Esophagus mucosa (tissue), 1 donor: ENCODE measurements at regions not wholly inside any gene's neighbourhood (a gene's known extent, or its start where the extent isn't known, plus 50 kb on each side); places are given as distances from the start of the nearest gene placed in this dataset.

Experiments
- ATAC-seq: fragments of 200-7000 bp; cut with Tn5 transposase; one replicate; pipeline ENCODE4 v1.9.1; 2020
- donor health status: DM: yes; HTN: yes; CAD: no.

DNA sequence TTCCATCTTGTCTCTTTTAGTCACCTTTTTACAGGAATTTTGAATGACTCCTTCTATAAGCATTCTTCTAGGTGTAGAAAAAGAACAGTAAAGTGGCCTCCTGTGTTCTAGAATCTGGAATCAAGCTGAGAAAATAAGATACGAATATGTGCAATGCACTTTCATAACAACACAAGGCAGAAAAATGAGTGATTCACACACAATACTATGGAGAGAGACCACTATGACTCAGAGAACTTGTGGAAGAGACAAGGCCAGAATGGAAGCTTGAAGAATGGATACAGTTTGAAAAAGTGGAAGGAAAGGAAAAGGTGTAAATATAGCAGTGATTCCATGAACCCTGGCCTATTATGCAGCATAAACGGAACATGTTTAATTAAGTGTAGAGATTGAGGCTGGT, 57.1 kb upstream of the SAMSN1 start:
- no peak for ATAC-seq

DNA sequence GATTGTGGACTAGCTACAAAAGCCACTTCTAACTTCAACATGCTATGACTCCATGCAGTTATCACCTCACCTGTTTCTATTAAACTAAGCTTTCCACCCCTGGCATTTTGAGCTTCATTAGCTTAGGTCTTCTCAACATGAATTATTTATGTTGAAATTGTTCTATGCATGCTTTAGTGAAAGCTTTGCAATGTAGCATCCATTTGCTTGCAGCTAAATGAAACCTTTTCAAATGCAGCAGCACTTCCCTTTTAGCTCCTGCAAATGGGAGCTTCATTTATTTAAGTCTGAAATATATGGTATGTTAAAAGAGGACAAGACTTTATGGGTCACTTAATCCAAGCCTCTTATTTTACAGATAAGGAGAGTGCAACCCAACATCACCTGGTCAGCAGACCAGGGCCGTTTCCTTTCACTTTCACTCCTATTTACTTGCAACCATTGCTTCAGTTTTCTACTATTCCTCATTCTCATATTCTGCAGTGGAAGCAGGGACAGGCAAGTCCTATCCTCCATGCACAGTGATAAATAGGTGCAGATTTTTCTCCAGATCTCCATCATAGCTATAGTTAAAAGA, 56.4 kb upstream of the SAMSN1 start:
- no peak for ATAC-seq

GRCh38 chr21:14600569-14601297, 54.6 kb upstream of the SAMSN1 start:
- no peak for ATAC-seq

- no peak for ATAC-seq
These were observed 52.0 kb upstream of the SAMSN1 start for GRCh38 chr21:14598065-14598464.
